Right lobe of liver (tissue), 6 donors: ENCODE measurements at regions not wholly inside any gene's neighbourhood (a gene's known extent, or its start where the extent isn't known, plus 50 kb on each side); places are given as distances from the start of the nearest gene placed in this dataset.
"Not testable (repeated sequence)": the region's sequence is repeated elsewhere in the genome, so short reads cannot be mapped to it uniquely, and the experiment has no call there.

Experiments used
- ATAC-seq, 4 donors: fragments of 200-7000 bp; cut with Tn5 transposase; one replicate each; pipeline ENCODE4 v1.9.1; 2020; ENCODE audit warnings: mild to moderate bottlenecking in 4 of 4, moderate library complexity in 4 of 4
- DNase-seq, 3 donors: peaks; one replicate each; pipeline ENCODE4 v3.0.0-alpha.2; 2020
- H3K27ac ChIP-seq, 3 donors: fragments of 200-600 bp; one replicate each; pipeline ENCODE4 v1.8.0; 2022
- H3K27me3 ChIP-seq, 2 donors: fragments of 200-600 bp; one replicate each; pipeline ENCODE4 v1.8.0; 2022
- H3K36me3 ChIP-seq, 4 donors: fragments of 200-600 bp; sonication (generic) in 1 of 4; one replicate each; pipeline versions ENCODE4 v1.5.1 to v1.8.0; 2017 to 2022; ENCODE audit warnings: control low read depth in 1 of 4
- H3K4me1 ChIP-seq, 4 donors: fragments of 200-600 bp; sonication (generic) in 1 of 4; one replicate each; pipeline versions ENCODE4 v1.5.1 to v1.8.0; 2017 to 2022; ENCODE audit warnings: control low read depth in 1 of 4
- H3K4me3 ChIP-seq, 3 donors: fragments of 200-600 bp; one replicate each; pipeline ENCODE4 v1.8.0; 2022
- H3K9me3 ChIP-seq, 4 donors: fragments of 200-600 bp; sonication (generic) in 1 of 4; one replicate each; pipeline versions ENCODE4 v1.5.1 to v1.8.0; 2017 to 2022; ENCODE audit warnings: control low read depth in 1 of 4
- POLR2A ChIP-seq: fragments of 450-650 bp; IDR thresholded peaks from one replicate; pipeline ENCODE4 v1.6.1; 2017; ENCODE audit warnings: antibody characterized with exemption, mild to moderate bottlenecking
- WGBS: methylation state at CpG from one replicate; pipeline ENCODE4 v1.1.6; 2018; ENCODE audit warnings: low coverage, low lambda C conversion rate; ENCODE audit not compliant: insufficient coverage; ENCODE audit errors: missing lambda C conversion rate; 5-methylcytosine and 5-hydroxymethylcytosine counted together
- intact Hi-C, 2 donors: fragments of 100-400 bp; cut with DNase I; formaldehyde crosslinking; loops; one replicate each; pipeline versions ENCODE4 v1.11.2 to v1.14.1; 2022
- TF ChIP-seq, protein P1 (sequence below), 4 donors: fragments of 200-600 bp in 3 of 4; fragments of 450-650 bp in 1 of 4; IDR thresholded peaks; one replicate each; pipeline versions ENCODE4 v1.5.1 to v1.8.0; 2016 to 2022; ENCODE audit warnings: antibody characterized with exemption in 4 of 4, mild to moderate bottlenecking in 2 of 4
- donor health status: DM: no; HTN: yes; CAD: no.
- donor health status: DM: no; HTN: no; CAD: no.
- donor health status: DM: no; HTN: no; CAD: no.
- donor health status: DM: no; HTN: yes; CAD: no.
- donor health status: DM: no; HTN: yes; CAD: no.

DNA sequence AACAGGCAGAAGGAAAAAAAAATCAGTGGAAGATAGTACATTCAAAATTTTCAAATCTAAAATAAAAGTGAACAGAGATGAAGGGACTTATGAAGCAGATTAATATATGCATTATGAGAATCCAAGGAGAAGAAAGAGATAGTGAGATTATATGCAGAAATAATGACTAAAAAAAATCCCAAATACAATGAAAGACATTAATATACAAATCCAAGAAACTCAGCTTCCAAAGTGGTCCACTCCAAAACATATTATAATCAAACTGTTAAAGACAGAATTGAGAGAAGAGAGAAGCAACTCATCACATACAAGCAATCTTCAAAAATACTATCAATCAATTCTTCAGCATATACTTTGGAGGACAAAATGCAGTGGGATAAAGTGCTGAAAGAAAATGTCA is 73.5 kb upstream of the CARMIL1 start:
- TF ChIP-seq, protein P1, sequence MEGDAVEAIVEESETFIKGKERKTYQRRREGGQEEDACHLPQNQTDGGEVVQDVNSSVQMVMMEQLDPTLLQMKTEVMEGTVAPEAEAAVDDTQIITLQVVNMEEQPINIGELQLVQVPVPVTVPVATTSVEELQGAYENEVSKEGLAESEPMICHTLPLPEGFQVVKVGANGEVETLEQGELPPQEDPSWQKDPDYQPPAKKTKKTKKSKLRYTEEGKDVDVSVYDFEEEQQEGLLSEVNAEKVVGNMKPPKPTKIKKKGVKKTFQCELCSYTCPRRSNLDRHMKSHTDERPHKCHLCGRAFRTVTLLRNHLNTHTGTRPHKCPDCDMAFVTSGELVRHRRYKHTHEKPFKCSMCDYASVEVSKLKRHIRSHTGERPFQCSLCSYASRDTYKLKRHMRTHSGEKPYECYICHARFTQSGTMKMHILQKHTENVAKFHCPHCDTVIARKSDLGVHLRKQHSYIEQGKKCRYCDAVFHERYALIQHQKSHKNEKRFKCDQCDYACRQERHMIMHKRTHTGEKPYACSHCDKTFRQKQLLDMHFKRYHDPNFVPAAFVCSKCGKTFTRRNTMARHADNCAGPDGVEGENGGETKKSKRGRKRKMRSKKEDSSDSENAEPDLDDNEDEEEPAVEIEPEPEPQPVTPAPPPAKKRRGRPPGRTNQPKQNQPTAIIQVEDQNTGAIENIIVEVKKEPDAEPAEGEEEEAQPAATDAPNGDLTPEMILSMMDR (IDR thresholded peaks at IDR 0.05), result no peak
- no peak for TF ChIP-seq POLR2A
- intact Hi-C loops, result no loop called here
- ATAC-seq, result no peak

DNA sequence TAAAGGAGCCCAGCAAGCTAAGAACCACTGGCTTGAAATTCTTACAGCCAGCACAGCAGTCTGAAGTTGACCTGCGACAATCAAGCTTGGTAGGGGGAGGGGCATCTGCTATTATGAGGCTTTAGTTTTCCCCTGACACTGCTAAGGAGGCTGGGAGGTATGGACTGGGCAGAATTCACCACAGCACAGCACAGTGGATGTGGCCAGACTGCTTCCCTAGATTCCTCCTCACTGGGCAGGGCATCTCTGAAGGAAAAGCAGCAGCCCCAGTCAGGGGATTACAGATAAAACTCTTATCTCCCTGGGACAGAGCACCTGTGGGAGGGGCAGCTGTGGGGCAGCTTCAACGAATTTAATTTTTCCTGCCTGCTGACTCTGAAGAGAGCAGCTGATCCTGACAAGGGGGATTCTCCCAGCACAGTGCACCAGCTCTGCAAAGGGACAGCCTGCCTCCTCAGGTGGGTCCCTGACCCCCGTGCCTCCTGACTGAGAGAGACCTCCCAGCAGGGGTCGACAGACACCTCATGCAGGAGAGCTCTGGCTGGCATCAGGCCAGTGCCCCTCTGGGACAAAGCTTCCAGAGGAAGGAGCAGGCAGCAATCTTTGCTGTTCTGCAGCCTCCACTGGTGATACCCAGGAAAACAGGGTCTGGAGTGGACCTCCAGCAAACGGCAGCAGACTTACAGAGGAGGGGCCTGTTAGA is 71.6 kb upstream of the CARMIL1 start:
- H3K4me3 ChIP-seq, H3K27me3 ChIP-seq, H3K4me1 ChIP-seq, intact Hi-C loops, DNase-seq, H3K27ac ChIP-seq, H3K9me3 ChIP-seq, H3K36me3 ChIP-seq, ATAC-seq: not testable (repeated sequence)
- 33% methylated on average over 1 of the region's 5 CpGs for WGBS

More for the DNA sequence above, 73.5 kb upstream of the CARMIL1 start:
- Histone ChIP-seq H3K9me3 (no peaks in the 10 kb centered on the region), H3K27ac (no peak overlapping the region), H3K36me3 (no peaks in the 10 kb centered on the region), H3K4me1 (no peaks in the 10 kb centered on the region), H3K4me3 (no peak overlapping the region), H3K27me3 (no peaks in the 10 kb centered on the region)
- DNase-seq, result no peak

DNA sequence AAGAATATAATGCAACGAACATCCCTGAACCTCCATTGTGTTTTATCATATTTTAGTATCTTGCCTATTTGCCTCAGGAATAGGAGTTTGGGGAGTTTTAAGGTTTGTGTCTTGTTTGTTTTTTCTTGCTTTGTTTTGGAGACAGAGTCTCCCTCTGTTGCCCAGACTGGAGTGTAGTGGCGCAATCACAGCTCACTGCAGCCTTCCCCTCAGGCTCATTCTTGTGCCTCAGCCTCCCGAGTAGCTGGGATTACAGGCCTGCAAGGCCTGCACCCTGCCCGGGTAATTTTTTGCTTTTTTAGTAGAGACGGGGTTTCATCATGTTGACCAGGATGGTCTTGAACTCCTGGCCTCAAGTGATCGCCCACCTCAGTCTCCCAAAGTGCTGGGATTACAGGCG is 63.3 kb upstream of the CARMIL1 start:
- WGBS, result 84% methylated on average over 5 of the region's 7 CpGs
- no peak for DNase-seq
- no peaks in the 10 kb centered on the region for H3K27me3 ChIP-seq
- H3K4me3 ChIP-seq, result no peak overlapping the region
- H3K9me3 ChIP-seq, result no peaks in the 10 kb centered on the region
- TF ChIP-seq, protein P1 (IDR thresholded peaks at IDR 0.05), result no peak
- TF ChIP-seq POLR2A, result no peak
- intact Hi-C loops, result no loop called here
- no peak for ATAC-seq
- no peak overlapping the region for H3K27ac ChIP-seq
- H3K4me1 ChIP-seq, result peaks cover 0 to 4% (median 0%) of the 10 kb centered on the region in 4 donors
- no peaks in the 10 kb centered on the region for H3K36me3 ChIP-seq

- Histone ChIP-seq H3K27ac (no peak overlapping the region), H3K9me3 (no peaks in the 10 kb centered on the region), H3K4me3 (no peak overlapping the region), H3K27me3 (no peaks in the 10 kb centered on the region), H3K36me3 (no peaks in the 10 kb centered on the region), H3K4me1 (peaks cover 0 to 9% (median 0%) of the 10 kb centered on the region in 4 donors)
- intact Hi-C loops, result no loop called here
- WGBS, result 92% methylated on average over 2 of the region's 2 CpGs
- no peak for DNase-seq
- no peak for TF ChIP-seq POLR2A
- TF ChIP-seq, protein P1 (IDR thresholded peaks at IDR 0.05), result no peak
- ATAC-seq, result no peak
These were observed 61.9 kb upstream of the CARMIL1 start for GRCh38 chr6:25217302-25217701.

GRCh38 chr6:25217829-25218228 is 61.3 kb upstream of the CARMIL1 start:
- WGBS, result 86% methylated on average over 2 of the region's 3 CpGs
- TF ChIP-seq, protein P1 (IDR thresholded peaks at IDR 0.05), result no peak
- TF ChIP-seq POLR2A, result no peak
- no peaks in the 10 kb centered on the region for H3K36me3 ChIP-seq

More at GRCh38 chr6:25217829-25218228, 61.3 kb upstream of the CARMIL1 start:
- no peak for ATAC-seq
- H3K27ac ChIP-seq, result no peak overlapping the region
- no peaks in the 10 kb centered on the region for H3K9me3 ChIP-seq
- intact Hi-C loops, result no loop called here
- DNase-seq, result no peak
- no peak overlapping the region for H3K4me3 ChIP-seq
- H3K4me1 ChIP-seq, result peaks cover 0 to 9% (median 0%) of the 10 kb centered on the region in 4 donors
- no peaks in the 10 kb centered on the region for H3K27me3 ChIP-seq
